Small intestine (tissue), 7 donors: ENCODE measurements at regions not wholly inside any gene's neighbourhood (a gene's known extent, or its start where the extent isn't known, plus 50 kb on each side); places are given as distances from the start of the nearest gene placed in this dataset.
A peak's percentile ranks its signal among the peaks of the same experiment; 100 is the strongest.
"Not testable (repeated sequence)": the region's sequence is repeated elsewhere in the genome, so short reads cannot be mapped to it uniquely, and the experiment has no call there.

ENCODE experiments used
- DNase-seq, 2 donors: peaks; one replicate each; pipeline versions ENCODE4 v3.0.0 to v3.0.0-alpha.2; 2013
- FAIRE-seq: peaks from 2 replicates; lab custom pipeline; 2012; peaks lifted over from hg19 to GRCh38; lab: Jason Lieb, UNC
- H3K27ac ChIP-seq, 3 donors: one replicate each; pipeline ENCODE4 v1.5.1; 2013; ENCODE audit warnings: low read length in 2 of 3, mild to moderate bottlenecking in 2 of 3, control low read depth in 1 of 3, inconsistent platforms in 1 of 3, low read depth in 1 of 3, moderate library complexity in 1 of 3
- H3K27me3 ChIP-seq, 3 donors: one replicate each; pipeline ENCODE4 v1.6.1; 2013; ENCODE audit warnings: low read length in 3 of 3, inconsistent platforms in 1 of 3; ENCODE audit not compliant: control insufficient read depth in 3 of 3, insufficient read depth in 3 of 3
- H3K36me3 ChIP-seq, 3 donors: one replicate each; pipeline ENCODE4 v1.6.1; 2013; ENCODE audit warnings: low read length in 3 of 3, inconsistent platforms in 1 of 3, low read depth in 1 of 3, mild to moderate bottlenecking in 1 of 3, moderate library complexity in 1 of 3; ENCODE audit not compliant: control insufficient read depth in 3 of 3, insufficient read depth in 2 of 3
- H3K4me1 ChIP-seq, 3 donors: one replicate each; pipeline ENCODE4 v1.6.1; 2013; ENCODE audit warnings: low read length in 2 of 3, inconsistent platforms in 1 of 3, low read depth in 1 of 3, mild to moderate bottlenecking in 1 of 3, moderate library complexity in 1 of 3; ENCODE audit not compliant: control insufficient read depth in 3 of 3, insufficient read depth in 2 of 3
- H3K4me3 ChIP-seq, 3 donors: one replicate each; pipeline ENCODE4 v1.5.1; 2013; ENCODE audit warnings: low read length in 3 of 3, control low read depth in 1 of 3, inconsistent platforms in 1 of 3, low read depth in 1 of 3, mild to moderate bottlenecking in 1 of 3, moderate library complexity in 1 of 3
- H3K9me3 ChIP-seq, 2 donors: one replicate each; pipeline ENCODE4 v1.6.1; 2013; ENCODE audit warnings: low read depth in 1 of 2, low read length in 1 of 2; ENCODE audit not compliant: control insufficient read depth in 2 of 2, insufficient read depth in 1 of 2
- WGBS, 3 donors: extraction: QIAGEN DNeasy Blood & Tissue Kit; methylation state at CpG; one replicate each; pipeline ENCODE4 v1.1.7; 2013; 5-methylcytosine and 5-hydroxymethylcytosine counted together
- donor health status: healthy with polysubstance abuse.
- donor health status: control.
- donor health status: control.
- donor health status: Bipolar disorder and iron deficiency.
- donor health status: healthy.

DNA sequence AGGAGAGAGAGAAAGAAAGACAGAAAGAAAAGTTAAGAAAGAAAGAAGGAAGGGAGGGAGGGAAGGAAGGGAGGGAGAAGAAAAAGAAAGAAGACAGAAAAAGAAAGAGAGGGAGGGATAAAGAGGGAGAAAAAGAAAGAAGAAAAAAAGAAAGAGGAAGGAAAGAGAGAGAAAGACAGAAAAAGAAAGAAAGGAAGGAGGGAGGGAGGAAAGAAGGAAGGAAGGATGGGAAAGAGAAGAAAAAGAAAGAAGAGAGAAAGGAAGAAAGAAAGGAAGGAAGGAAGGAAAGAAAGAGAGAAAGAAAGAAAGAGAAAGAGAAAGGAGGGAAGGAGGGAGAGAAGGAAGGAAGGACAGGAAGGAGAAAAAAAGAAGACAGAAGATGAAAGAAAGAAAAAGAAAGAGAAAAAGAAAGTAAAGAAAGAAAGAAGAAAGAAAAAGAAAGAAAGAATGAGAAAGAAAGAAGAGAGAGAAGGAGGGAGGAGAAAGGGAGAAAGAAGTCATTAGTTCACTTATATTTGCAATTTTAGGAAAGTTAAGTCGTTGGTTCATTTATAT lies 567.2 kb upstream of the CBLB start:
- H3K27ac ChIP-seq: no peak overlapping the region
- no peak for DNase-seq
- H3K4me3 ChIP-seq: no peak overlapping the region
- H3K27me3 ChIP-seq: no peaks in the 10 kb centered on the region
- no peaks in the 10 kb centered on the region for H3K36me3 ChIP-seq
- no peaks in the 10 kb centered on the region for H3K9me3 ChIP-seq
- FAIRE-seq: no peak
- no peaks in the 10 kb centered on the region for H3K4me1 ChIP-seq
- WGBS, 3 donors: 46 to 63% (median 56%) methylated on average over 1 of the region's 1 CpG

DNA sequence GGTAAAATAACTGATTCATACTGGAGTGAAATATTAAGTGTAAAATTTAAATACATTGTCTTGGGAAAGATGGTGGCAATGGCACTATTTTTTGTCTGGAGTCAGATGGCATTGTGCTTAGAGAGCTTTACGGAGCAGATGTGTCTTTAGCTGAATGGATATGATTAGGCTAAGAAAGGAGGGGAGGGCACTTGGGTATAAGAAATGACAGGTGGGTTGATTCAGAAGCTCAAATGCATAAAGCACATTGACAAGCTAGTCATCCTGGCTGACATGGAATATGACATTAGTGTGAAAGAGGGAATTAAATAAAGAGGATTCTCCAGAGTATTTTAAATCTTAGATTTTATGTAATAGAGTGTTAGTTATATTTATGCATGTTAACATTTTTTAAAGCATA lies 570.1 kb upstream of the CBLB start:
- no peaks in the 10 kb centered on the region for H3K27me3 ChIP-seq
- WGBS, 3 donors: 93 to 98% (median 97%) methylated on average over 1 of the region's 1 CpG
- H3K36me3 ChIP-seq: no peaks in the 10 kb centered on the region
- DNase-seq: no peak
- H3K4me3 ChIP-seq: no peak overlapping the region
- no peak for FAIRE-seq
- H3K9me3 ChIP-seq: no peaks in the 10 kb centered on the region
- no peak overlapping the region for H3K27ac ChIP-seq
- no peaks in the 10 kb centered on the region for H3K4me1 ChIP-seq

DNA sequence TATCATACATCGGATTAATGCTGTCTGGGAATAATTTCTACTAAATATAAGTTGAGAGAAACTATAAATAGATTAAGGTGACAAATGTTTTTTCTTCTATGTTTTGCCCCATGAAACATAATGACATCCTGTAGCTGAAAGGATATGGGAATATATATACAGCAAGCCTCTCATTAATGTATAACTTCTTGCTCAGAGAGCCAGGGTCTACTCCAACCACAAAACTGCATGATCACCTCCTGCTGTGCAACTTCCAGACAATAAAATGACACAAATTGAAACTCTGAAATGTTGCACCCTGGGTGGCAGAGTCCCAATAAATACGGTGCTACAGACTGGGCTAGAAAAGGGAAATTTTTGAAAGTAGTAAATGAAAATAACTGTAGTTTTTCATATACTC lies 571.9 kb upstream of the CBLB start:
- 81 to 85% (median 85%) methylated on average over 2 of the region's 2 CpGs for WGBS, 3 donors
- DNase-seq: no peak
- H3K4me1 ChIP-seq: no peaks in the 10 kb centered on the region
- no peak overlapping the region for H3K27ac ChIP-seq
- no peak for FAIRE-seq
- H3K4me3 ChIP-seq: no peak overlapping the region
- no peaks in the 10 kb centered on the region for H3K27me3 ChIP-seq
- no peaks in the 10 kb centered on the region for H3K9me3 ChIP-seq
- no peaks in the 10 kb centered on the region for H3K36me3 ChIP-seq

DNA sequence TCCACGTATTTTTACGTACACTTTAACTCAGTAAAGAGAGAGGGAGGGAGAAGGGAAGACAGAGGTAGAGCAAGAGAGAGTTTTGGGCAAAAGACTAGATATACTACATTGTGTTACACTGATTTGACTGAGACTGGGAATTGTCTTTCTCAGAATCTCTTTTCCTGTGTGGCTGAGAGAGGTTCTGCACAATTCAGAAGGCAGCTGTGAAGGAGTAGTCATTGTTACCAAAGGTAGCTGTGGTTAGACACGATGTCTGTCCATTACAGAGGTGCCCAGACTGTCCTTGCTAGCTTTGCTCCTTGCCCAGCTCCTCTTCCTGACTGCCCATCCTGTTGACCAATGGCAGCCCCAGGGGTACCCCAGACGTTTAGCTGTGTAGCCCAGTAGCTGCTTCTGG lies 577.5 kb upstream of the CBLB start:
- DNase-seq: no peak
- H3K27me3 ChIP-seq: no peaks in the 10 kb centered on the region
- H3K9me3 ChIP-seq: no peaks in the 10 kb centered on the region
- H3K4me3 ChIP-seq: no peak overlapping the region
- H3K36me3 ChIP-seq: no peaks in the 10 kb centered on the region
- 48 to 61% (median 51%) methylated on average over 4 of the region's 4 CpGs for WGBS, 3 donors
- FAIRE-seq: no peak
- no peak overlapping the region for H3K27ac ChIP-seq
- no peaks in the 10 kb centered on the region for H3K4me1 ChIP-seq

DNA sequence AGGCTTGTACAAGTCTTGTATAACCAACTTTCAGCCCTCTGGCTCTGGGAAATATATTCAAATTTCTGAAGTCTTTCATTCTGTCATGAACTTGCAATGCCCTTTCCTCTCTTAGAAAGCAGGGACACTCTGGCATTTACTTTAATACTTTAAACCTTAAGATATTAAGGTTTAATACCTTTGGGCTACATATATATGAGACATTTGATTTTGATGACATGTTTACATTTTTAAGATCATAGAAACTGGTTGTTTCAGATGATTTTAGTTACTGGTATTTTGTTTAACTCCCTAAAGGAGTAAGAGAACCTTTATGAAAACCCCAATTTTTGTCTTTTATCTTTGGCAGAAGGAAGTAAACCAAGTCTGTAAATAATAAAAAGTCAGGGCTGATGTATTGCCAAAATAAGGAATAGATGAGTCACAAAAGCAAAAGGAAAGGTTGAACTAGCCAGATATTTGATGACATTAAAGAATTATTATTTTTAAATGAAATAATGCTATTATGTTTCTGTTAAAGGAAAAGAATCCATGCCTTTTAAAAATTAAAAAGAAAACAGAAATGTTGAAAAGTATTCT lies 579.0 kb upstream of the CBLB start:
- no peaks in the 10 kb centered on the region for H3K9me3 ChIP-seq
- peak; percentile 41 for FAIRE-seq

DNA sequence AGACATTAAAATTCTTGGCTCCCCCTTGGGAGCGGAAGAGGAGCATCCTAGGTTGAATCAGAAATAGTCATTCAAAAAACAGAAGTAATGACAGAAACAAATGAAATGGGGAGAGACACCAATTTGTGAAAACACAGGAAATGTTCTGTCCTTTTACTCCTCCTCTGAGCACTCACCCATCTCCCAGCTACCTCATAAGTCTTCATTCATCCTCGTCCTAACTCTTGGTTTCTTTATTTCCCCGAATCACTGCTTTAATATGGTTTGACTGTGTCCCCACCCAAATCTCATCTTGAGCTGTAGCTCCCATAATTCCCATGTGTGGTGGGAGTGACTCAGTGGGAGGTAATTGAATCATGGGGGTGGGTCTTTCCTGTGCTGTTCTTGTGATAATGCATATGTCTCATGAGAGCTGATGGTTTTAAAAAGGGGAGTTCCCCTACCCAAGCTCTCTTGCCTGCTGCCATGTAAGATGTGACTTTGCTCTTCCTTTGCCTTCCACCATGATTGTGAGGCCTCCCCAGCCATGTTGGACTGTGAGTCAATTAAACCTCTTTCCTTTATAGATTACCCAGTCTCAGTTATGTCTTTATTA lies 579.7 kb upstream of the CBLB start:
- not testable (repeated sequence) for DNase-seq, H3K36me3 ChIP-seq, H3K4me1 ChIP-seq, H3K4me3 ChIP-seq, H3K27ac ChIP-seq, FAIRE-seq, H3K27me3 ChIP-seq, H3K9me3 ChIP-seq
- 91 to 92% (median 92%) methylated on average over 3 of the region's 3 CpGs for WGBS, 3 donors

More for the DNA sequence above, 579.0 kb upstream of the CBLB start:
- H3K36me3 ChIP-seq: no peaks in the 10 kb centered on the region
- H3K27me3 ChIP-seq: no peaks in the 10 kb centered on the region
- DNase-seq: no peak
- no peak overlapping the region for H3K4me3 ChIP-seq
- H3K27ac ChIP-seq: no peak overlapping the region
- H3K4me1 ChIP-seq: no peaks in the 10 kb centered on the region

DNA sequence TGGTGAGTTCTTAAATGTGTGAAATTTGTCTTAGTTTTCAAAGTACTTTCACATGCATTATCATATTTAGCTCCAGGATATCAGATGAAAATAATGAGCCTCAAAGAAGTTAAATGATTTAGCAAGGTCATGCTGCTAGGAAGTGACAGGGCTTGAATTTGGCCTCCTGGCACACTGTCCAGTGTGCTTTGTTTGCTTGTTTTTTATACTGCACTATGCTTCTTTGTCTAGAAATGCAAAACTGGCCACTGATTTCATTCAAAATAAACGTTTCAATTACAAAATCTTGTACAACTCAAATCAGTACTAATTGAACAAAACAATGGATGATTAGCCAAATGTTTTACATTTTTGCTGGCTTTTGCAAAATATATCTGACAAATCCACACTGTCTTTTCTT lies 583.3 kb upstream of the CBLB start:
- Histone ChIP-seq H3K9me3 (no peaks in the 10 kb centered on the region), H3K27me3 (no peaks in the 10 kb centered on the region), H3K27ac (no peak overlapping the region), H3K36me3 (no peaks in the 10 kb centered on the region), H3K4me3 (no peak overlapping the region), H3K4me1 (no peaks in the 10 kb centered on the region)
- no peak for DNase-seq
- 1 to 36% (median 23%) methylated on average over 1 of the region's 1 CpG for WGBS, 3 donors
- FAIRE-seq: no peak

DNA sequence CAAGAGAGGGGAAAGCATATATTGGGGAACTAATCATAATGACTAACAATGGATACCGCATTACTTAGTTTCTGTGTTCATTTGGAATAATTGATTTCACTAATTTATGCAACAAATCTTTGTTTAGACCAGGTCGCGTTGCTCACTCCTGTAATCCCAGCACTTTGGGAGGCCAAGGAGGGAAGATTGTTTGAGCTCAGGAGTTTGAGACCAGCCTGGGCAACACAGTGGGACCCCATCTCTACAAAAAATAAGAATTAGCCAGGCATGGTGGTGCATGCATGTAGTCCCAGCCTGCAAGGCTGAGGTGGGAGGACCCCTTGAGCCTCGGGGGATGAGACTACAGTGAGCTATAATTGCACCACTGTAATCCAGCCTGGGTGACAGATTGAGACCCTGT lies 585.7 kb upstream of the CBLB start:
- FAIRE-seq: no peak

More for the DNA sequence above, 585.7 kb upstream of the CBLB start:
- no peak overlapping the region for H3K4me3 ChIP-seq
- H3K9me3 ChIP-seq: no peaks in the 10 kb centered on the region
- no peak for DNase-seq
- no peaks in the 10 kb centered on the region for H3K27me3 ChIP-seq
- WGBS, 3 donors: 87 to 91% (median 89%) methylated on average over 4 of the region's 4 CpGs
- H3K4me1 ChIP-seq: no peaks in the 10 kb centered on the region
- H3K27ac ChIP-seq: no peak overlapping the region
- H3K36me3 ChIP-seq: no peaks in the 10 kb centered on the region
